Common myeloid progenitor, CD34-positive (primary cell): ENCODE measurements at regions not wholly inside any gene's neighbourhood (a gene's known extent, or its start where the extent isn't known, plus 50 kb on each side); places are given as distances from the start of the nearest gene placed in this dataset.

Experiments used
- CTCF ChIA-PET: fragments of 350-600 bp; sonication (Branson Sonifier 250); formaldehyde crosslinking; loops from one replicate; lab custom pipeline; 2021; ENCODE audit warnings: antibody characterized with exemption; lab: Charles Lee
- POLR2A ChIA-PET: fragments of 350-600 bp; sonication (Branson Sonifier 250); formaldehyde crosslinking; loops from one replicate; lab custom pipeline; 2021; ENCODE audit warnings: antibody characterized with exemption; lab: Charles Lee
- DNase-seq, 3 donors: peaks; one replicate each; pipeline versions ENCODE4 v3.0.0 to v3.0.0-alpha.2; 2013
- H3K27ac ChIP-seq, 2 experiments: 1 replicate in 1 of 2; 2 replicates in 1 of 2; pipeline ENCODE4 v1.7.0; 2013; ENCODE audit warnings: inconsistent platforms in 2 of 2, low read length in 2 of 2, mild to moderate bottlenecking in 2 of 2, low read depth in 1 of 2, moderate library complexity in 1 of 2; ENCODE audit not compliant: severe bottlenecking in 2 of 2, insufficient read depth in 1 of 2, poor library complexity in 1 of 2
- H3K27me3 ChIP-seq, 5 experiments: replicated peaks in 2 of 5; 1 replicate in 3 of 5; 2 replicates in 2 of 5; pipeline versions ENCODE4 v1.6.1 to v1.7.0; 2013; ENCODE audit warnings: low read length in 4 of 5, mild to moderate bottlenecking in 2 of 5, moderate library complexity in 2 of 5, inconsistent platforms in 1 of 5; ENCODE audit not compliant: insufficient read depth in 5 of 5, control insufficient read depth in 4 of 5
- H3K36me3 ChIP-seq, 4 experiments: 1 replicate in 2 of 4; 2 replicates in 2 of 4; pipeline versions ENCODE4 v1.6.1 to v1.7.0; 2013; ENCODE audit warnings: low read length in 3 of 4, control low read depth in 1 of 4, mild to moderate bottlenecking in 1 of 4; ENCODE audit not compliant: control insufficient read depth in 4 of 4, insufficient read depth in 4 of 4
- H3K4me1 ChIP-seq, 4 experiments: 1 replicate in 3 of 4; 2 replicates in 1 of 4; pipeline versions ENCODE4 v1.6.1 to v1.7.1; 2013; ENCODE audit warnings: low read length in 3 of 4, mild to moderate bottlenecking in 3 of 4, control low read depth in 1 of 4, inconsistent platforms in 1 of 4, moderate library complexity in 1 of 4; ENCODE audit not compliant: control insufficient read depth in 4 of 4, insufficient read depth in 4 of 4; ENCODE audit errors: control extremely low read depth in 1 of 4
- H3K4me3 ChIP-seq, 7 experiments: 1 replicate in 4 of 7; 2 replicates in 3 of 7; pipeline versions ENCODE4 v1.5.1 to v1.7.0; 2013; ENCODE audit warnings: mild to moderate bottlenecking in 7 of 7, low read length in 6 of 7, moderate library complexity in 6 of 7, inconsistent platforms in 2 of 7, low read depth in 2 of 7, control low read depth in 1 of 7; ENCODE audit not compliant: insufficient read depth in 4 of 7, control insufficient read depth in 1 of 7; ENCODE audit errors: extremely low read depth in 1 of 7
- H3K9me3 ChIP-seq, 5 experiments: 1 replicate in 4 of 5; 2 replicates in 1 of 5; pipeline versions ENCODE4 v1.6.1 to v1.7.1; 2013; ENCODE audit warnings: low read length in 4 of 5, mild to moderate bottlenecking in 2 of 5, inconsistent platforms in 1 of 5, low read depth in 1 of 5, moderate library complexity in 1 of 5; ENCODE audit not compliant: control insufficient read depth in 4 of 5, insufficient read depth in 2 of 5; ENCODE audit errors: control extremely low read depth in 1 of 5
- WGBS: methylation state at CpG from one replicate; pipeline ENCODE4 v1.1.5; 2013; ENCODE audit not compliant: insufficient coverage; 5-methylcytosine and 5-hydroxymethylcytosine counted together

DNA sequence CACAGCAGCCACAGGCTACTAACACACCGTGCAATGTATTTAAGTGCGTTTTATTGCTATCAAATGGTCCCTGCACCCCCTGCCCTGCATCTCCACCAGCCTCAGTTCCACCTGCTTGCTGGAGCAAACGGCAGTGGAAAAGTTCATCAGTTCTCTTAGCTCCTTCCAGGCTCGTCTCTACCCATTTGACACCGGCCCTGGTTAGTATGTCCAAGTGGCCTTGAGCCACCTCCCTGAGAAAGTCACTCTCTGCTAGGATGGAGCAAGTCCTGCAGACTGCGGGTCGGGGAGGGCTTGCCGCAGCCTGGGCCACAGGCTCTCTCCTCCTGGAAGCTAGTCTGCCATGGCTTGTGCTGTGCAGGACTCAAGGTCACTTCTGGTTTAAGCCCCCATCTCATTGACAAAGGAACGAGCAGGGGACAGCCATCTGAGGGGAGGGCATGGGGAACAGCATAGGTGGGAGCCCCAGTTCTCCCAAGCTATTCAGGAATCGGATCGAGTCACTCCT is 74.9 kb downstream of the RHOB start:
- ChIA-PET POLR2A (no interaction called here), CTCF (no interaction called here)
- peaks cover 0 to 6% (median 0%) of the 10 kb centered on the region in 5 experiments for H3K27me3 ChIP-seq

DNA sequence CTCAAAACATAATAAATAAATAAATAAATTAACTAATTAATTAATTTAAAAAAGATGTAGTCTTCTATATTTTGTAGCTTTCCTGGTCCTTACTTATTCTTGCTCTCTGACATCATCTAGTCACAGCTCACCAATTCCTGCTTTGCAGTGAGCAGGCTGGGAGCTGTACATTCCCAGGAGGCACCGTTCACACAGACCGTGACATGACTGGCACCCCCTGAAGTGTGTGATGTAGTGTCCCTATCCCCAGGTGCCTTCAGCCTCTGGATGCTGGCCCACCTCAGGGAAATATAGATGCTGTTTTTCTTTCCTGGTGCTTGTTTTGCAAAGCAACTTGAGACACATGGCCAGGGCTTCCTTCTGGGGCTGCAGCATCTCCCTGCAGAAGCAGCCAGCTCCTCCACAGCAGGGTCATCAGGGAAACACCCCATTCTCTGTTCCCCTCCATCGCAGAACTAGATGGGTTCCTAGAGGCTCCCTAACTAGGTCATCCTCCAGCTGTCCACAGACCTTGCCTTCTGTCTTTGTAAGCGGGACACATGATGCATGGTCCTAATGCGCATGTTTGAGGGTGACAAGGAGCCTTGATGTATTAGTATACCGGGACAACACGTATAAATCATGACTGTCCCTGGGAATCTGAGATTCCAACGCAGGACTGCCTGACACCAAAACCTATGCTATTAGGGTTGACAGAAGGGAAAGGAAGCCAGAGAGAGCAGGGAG is 76.4 kb downstream of the RHOB start:
- ChIA-PET POLR2A (no interaction called here), CTCF (interaction anchor here (1.0 to 1.3 kb wide), 4 partner anchors 19 to 519 kb away, joined by 3 to 4 read pairs (median 4); no protein-coding TSS in a partner anchor)
- H3K4me1 ChIP-seq: peaks cover 0 to 9% (median 3%) of the 10 kb centered on the region in 4 experiments
- DNase-seq: no peak
- H3K27me3 ChIP-seq: peaks cover 0 to 4% (median 0%) of the 10 kb centered on the region in 5 experiments
- WGBS: 95% methylated on average over 8 of the region's 8 CpGs
- H3K27ac ChIP-seq: no peak overlapping the region
- no peak overlapping the region for H3K4me3 ChIP-seq
- H3K9me3 ChIP-seq: no peaks in the 10 kb centered on the region
- H3K36me3 ChIP-seq: no peaks in the 10 kb centered on the region

More for the DNA sequence above, 74.9 kb downstream of the RHOB start:
- Histone ChIP-seq H3K9me3 (no peaks in the 10 kb centered on the region), H3K27ac (no peak overlapping the region), H3K36me3 (no peaks in the 10 kb centered on the region), H3K4me1 (peaks cover 0 to 9% (median 3%) of the 10 kb centered on the region in 4 experiments), H3K4me3 (no peak overlapping the region)
- DNase-seq: no peak
- WGBS: 87% methylated on average over 11 of the region's 11 CpGs

DNA sequence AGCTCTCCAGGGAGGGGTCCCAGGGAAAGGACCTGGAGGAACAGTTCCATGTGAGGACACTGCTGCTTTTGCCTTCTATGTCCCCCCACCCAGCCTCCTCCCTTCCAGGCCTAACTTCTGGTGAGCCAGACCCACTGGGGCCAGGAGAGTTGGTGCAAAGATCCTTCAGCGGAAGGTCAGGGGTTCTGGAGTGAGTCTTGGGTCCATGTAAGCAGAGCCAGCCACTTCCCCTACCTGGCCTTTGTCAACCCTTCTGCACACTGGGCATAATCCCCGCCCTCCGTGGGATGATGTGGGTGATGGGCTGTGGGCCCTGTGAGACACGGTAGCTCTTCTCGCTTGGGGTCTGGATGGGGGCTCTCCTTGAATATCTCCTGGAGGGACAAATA is 76.9 kb downstream of the RHOB start:
- ChIA-PET POLR2A (no interaction called here), CTCF (interaction anchor here (1.0 to 1.3 kb wide), 4 partner anchors 19 to 519 kb away, joined by 3 to 4 read pairs (median 4); no protein-coding TSS in a partner anchor)
- WGBS: 100% methylated on average over 4 of the region's 5 CpGs
- Histone ChIP-seq H3K36me3 (no peaks in the 10 kb centered on the region), H3K9me3 (no peaks in the 10 kb centered on the region), H3K27me3 (peaks cover 0 to 4% (median 0%) of the 10 kb centered on the region in 5 experiments), H3K4me3 (no peak overlapping the region), H3K4me1 (peaks cover 0 to 9% (median 3%) of the 10 kb centered on the region in 4 experiments), H3K27ac (no peak overlapping the region)
- DNase-seq: no peak

DNA sequence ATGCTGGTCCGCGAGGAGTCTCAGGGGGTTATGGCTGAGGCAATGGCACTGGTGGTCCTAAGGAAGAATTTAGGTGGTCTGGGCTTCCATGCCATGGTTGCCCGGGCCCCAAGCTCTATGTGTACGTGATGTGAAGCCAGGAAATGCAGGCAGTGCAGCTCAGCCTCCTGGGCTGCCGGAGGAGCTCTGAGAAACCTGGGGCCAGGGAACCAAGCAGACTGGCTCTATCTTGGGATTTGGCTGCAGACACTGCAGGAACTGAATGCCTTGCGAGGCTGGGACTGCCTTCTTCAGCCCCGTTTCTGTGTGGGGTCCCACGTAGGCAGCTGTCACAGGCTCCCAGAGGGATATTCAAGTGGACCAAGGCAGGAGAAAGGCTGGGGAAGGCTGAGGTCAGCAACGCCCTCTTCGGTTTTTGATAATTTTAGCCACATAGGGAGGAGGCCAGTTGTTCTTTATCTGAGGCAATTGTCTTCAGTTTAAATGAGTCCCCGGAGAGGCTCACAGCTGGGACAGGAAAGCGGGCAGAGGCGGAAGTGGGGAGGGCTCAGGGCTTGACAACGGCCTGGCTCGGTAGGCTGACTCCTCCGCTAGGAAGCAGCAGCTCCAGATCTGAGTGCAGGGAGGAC is 77.7 kb downstream of the RHOB start:
- Histone ChIP-seq H3K27me3 (peaks cover 0 to 4% (median 0%) of the 10 kb centered on the region in 5 experiments), H3K27ac (no peak overlapping the region), H3K4me1 (peaks cover 0 to 9% (median 3%) of the 10 kb centered on the region in 4 experiments), H3K36me3 (no peaks in the 10 kb centered on the region), H3K4me3 (no peak overlapping the region), H3K9me3 (no peaks in the 10 kb centered on the region)
- CTCF ChIA-PET: interaction anchor here (1.0 to 1.5 kb wide), 4 partner anchors 8 to 518 kb away, joined by 3 to 4 read pairs (median 3); no protein-coding TSS in a partner anchor
- peak in 1 of 3 donors; percentile 11 for DNase-seq
- POLR2A ChIA-PET: no interaction called here
- WGBS: 69% methylated on average over 15 of the region's 16 CpGs

DNA sequence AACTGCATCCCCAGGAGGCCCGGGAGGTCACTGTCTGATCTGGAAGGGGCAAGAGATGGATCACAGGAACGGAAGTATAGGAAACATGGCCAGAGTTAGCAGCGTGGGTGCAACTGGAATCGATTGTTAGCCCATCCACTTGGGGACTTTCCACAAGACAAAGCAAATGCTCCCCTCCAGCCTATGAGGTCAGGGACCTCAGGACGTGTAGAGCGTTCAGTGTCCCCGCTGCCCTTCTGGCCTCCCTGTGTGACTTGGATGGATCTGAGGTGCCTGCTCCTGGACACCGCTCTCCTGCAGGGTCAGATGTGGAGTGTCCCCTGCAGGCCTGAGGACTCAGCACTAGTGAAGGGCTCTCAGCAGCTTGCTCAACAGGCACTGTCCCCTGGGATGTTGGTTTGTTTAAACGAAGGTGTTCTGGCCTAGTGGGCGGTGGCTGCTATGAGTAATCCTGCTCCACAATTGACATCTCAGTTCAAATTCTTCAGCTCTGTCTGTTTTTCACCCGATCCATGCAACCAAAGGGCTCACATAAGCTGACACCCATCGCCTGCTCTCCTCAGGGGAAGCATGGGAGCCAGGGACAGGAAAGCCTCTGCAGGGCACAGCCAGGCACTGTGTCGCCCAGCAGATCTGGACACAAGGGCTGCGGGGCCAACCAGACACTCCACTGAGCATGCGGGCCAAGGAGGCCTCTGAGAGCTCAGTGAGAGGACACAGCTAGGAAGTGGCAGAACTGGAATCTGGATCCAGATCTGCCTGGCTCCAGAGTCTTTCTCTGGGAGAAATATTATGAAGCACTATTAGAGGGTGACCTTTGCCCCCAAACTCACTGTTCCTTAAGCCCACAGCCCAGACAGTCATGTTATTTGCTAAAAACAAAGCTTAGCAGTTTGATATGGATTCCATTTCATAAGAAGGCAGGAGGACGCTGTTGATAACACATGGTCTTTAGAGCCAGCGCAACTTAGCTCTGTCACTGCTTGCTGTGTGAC is 78.5 kb downstream of the RHOB start:
- Histone ChIP-seq H3K36me3 (no peaks in the 10 kb centered on the region), H3K9me3 (no peaks in the 10 kb centered on the region), H3K27me3 (peaks cover 0 to 4% (median 0%) of the 10 kb centered on the region in 5 experiments), H3K4me3 (no peak overlapping the region), H3K27ac (no peak overlapping the region), H3K4me1 (peaks cover 0 to 9% (median 3%) of the 10 kb centered on the region in 4 experiments)
- DNase-seq: no peak
- whole genome bisulfite sequencing: 84% methylated on average over 16 of the region's 17 CpGs
- ChIA-PET POLR2A (no interaction called here), CTCF (interaction anchor here (1.5 kb wide), 1 partner anchor 9 kb away, joined by 3 read pairs; no protein-coding TSS in a partner anchor)

DNA sequence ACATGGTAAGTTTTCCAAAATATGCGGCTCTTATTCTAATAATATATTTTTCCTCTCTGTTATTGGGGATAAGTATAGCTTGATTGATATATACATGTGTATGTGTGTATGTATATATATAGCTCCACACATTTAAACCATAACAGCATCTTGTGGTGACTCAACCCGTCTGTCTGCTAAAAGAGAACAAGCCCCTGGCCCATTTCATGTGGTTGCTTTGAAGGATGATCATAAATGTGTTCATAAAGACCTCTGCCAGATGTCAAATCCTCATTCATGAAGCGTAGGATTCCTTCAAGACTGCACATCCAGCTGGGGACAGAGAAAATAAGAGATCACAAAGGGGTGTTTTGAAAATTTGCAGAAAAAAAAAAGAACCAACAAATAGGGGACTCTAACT is 79.3 kb downstream of the RHOB start:
- POLR2A ChIA-PET: no interaction called here
- Histone ChIP-seq H3K4me3 (no peak overlapping the region), H3K36me3 (no peaks in the 10 kb centered on the region), H3K4me1 (peaks cover 0 to 9% (median 3%) of the 10 kb centered on the region in 4 experiments), H3K27ac (no peak overlapping the region), H3K27me3 (peaks cover 0 to 4% (median 0%) of the 10 kb centered on the region in 5 experiments), H3K9me3 (no peaks in the 10 kb centered on the region)
- no CpG with 5 or more reads among the region's 3 CpGs for whole genome bisulfite sequencing
- DNase-seq: peak in 2 of 3 donors; percentile 4 to 10
- CTCF ChIA-PET: interaction anchor here (1.5 kb wide), 1 partner anchor 10 kb away, joined by 3 read pairs; no protein-coding TSS in a partner anchor
